Psoas muscle (tissue), 7 donors: ENCODE measurements at regions not wholly inside any gene's neighbourhood (a gene's known extent, or its start where the extent isn't known, plus 50 kb on each side); places are given as distances from the start of the nearest gene placed in this dataset.

Source experiments
- ATAC-seq, 4 donors: fragments of 200-7000 bp; cut with Tn5 transposase; one replicate each; pipeline ENCODE4 v1.9.1; 2020; ENCODE audit warnings: moderate library complexity in 3 of 4, mild to moderate bottlenecking in 2 of 4
- DNase-seq, 2 donors: peaks; one replicate each; pipeline ENCODE4 v3.0.0-alpha.2; 2020
- H3K27ac ChIP-seq: fragments of 200-600 bp; one replicate; pipeline ENCODE4 v1.8.0; 2022
- H3K27me3 ChIP-seq, 3 donors: fragments of 200-600 bp in 1 of 3; one replicate each; pipeline versions ENCODE4 v1.6.1 to v1.8.0; 2013 to 2022; ENCODE audit warnings: low read length in 2 of 3, mild to moderate bottlenecking in 2 of 3, moderate library complexity in 1 of 3; ENCODE audit not compliant: insufficient read depth in 3 of 3
- H3K36me3 ChIP-seq, 2 donors: fragments of 200-600 bp in 1 of 2; one replicate each; pipeline versions ENCODE4 v1.6.1 to v1.8.0; 2013 to 2022; ENCODE audit warnings: low read depth in 1 of 2, mild to moderate bottlenecking in 1 of 2, moderate library complexity in 1 of 2; ENCODE audit not compliant: insufficient read depth in 1 of 2
- H3K4me1 ChIP-seq: fragments of 200-600 bp; one replicate; pipeline ENCODE4 v1.8.0; 2022
- H3K4me3 ChIP-seq: fragments of 200-600 bp; one replicate; pipeline ENCODE4 v1.8.0; 2022; ENCODE audit warnings: mild to moderate bottlenecking
- H3K9me3 ChIP-seq: fragments of 200-600 bp; one replicate; pipeline ENCODE4 v1.8.0; 2022
- WGBS, 3 donors: extraction: QIAGEN DNeasy Blood & Tissue Kit; methylation state at CpG; one replicate each; pipeline versions ENCODE4 v1.1.6 to v1.1.7; 2013; 5-methylcytosine and 5-hydroxymethylcytosine counted together
- intact Hi-C, 2 donors: fragments of 100-400 bp; cut with DNase I; formaldehyde crosslinking; loops; one replicate each; pipeline versions ENCODE4 v1.11.0 to v1.14.2; 2022
- TF ChIP-seq, protein P1 (sequence below): fragments of 200-600 bp; IDR thresholded peaks from one replicate; pipeline ENCODE4 v1.8.0; 2022; ENCODE audit warnings: antibody characterized with exemption
- donor health status: healthy with polysubstance abuse.
- donor health status: DM: no; HTN: no; CAD: no; lungs with moderate emphysema.
- donor health status: Bipolar disorder and iron deficiency.
- donor health status: healthy.
- donor health status: DM: yes; HTN: yes; CAD: no.
- donor health status: DM: no; HTN: no; CAD: no.
- donor health status: DM: yes; HTN: yes; CAD: no.

DNA sequence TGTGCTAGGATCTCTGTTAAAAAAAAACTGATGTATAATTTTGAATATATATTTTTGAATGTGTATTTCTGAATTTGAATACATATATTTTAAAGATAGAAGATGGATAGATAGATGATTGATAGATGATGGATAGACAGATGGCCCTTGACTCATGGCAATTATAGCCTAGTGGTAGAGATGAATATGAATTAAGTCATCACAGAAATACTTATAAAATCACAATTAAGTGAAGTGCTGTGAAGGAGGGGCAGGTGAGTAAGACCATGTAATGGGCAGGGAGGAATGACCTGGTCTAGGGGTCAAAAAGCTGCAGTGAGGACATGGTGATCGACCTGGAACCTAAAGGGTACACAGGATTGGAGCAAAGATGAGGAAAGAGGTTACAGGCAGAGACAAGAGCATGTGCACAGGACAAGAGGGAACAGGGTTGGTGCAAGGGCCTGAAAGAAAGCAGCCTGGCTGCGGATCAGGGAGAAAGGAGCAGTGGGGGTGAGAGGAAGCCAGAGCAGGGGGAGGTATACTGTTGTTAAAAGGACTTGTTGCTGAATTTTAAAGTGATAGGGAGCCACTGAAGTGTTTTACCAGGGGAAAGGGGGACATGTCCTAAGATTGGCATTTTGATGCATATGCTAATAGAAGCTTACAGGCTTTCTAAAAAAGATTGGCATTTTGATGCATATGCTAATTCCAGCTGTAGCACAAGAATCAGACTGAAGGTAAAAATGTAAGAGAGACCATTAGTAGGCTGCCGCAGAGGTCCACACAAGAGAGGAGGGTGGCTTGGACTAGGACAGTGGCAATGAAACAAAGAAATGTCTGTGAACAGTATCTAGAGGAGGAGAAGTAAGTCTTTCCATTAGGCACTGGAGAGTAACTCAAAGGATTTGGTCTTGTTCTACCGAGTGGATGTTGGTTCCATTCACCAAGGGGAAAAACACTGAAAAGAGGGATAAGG is 527.8 kb downstream of the AGTPBP1 start:
- no peaks in the 10 kb centered on the region for H3K36me3 ChIP-seq
- DNase-seq, result no peak
- no peak overlapping the region for H3K4me3 ChIP-seq
- TF ChIP-seq, protein P1, sequence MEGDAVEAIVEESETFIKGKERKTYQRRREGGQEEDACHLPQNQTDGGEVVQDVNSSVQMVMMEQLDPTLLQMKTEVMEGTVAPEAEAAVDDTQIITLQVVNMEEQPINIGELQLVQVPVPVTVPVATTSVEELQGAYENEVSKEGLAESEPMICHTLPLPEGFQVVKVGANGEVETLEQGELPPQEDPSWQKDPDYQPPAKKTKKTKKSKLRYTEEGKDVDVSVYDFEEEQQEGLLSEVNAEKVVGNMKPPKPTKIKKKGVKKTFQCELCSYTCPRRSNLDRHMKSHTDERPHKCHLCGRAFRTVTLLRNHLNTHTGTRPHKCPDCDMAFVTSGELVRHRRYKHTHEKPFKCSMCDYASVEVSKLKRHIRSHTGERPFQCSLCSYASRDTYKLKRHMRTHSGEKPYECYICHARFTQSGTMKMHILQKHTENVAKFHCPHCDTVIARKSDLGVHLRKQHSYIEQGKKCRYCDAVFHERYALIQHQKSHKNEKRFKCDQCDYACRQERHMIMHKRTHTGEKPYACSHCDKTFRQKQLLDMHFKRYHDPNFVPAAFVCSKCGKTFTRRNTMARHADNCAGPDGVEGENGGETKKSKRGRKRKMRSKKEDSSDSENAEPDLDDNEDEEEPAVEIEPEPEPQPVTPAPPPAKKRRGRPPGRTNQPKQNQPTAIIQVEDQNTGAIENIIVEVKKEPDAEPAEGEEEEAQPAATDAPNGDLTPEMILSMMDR, result no peak
- intact Hi-C loops, result no loop called here
- no peak for ATAC-seq
- H3K27me3 ChIP-seq, result peaks cover 0 to 2% (median 0%) of the 10 kb centered on the region in 3 donors
- WGBS, 3 donors, result 66 to 75% (median 66%) methylated on average over 4 of the region's 4 CpGs
- no peaks in the 10 kb centered on the region for H3K4me1 ChIP-seq
- no peak overlapping the region for H3K27ac ChIP-seq
- no peaks in the 10 kb centered on the region for H3K9me3 ChIP-seq

DNA sequence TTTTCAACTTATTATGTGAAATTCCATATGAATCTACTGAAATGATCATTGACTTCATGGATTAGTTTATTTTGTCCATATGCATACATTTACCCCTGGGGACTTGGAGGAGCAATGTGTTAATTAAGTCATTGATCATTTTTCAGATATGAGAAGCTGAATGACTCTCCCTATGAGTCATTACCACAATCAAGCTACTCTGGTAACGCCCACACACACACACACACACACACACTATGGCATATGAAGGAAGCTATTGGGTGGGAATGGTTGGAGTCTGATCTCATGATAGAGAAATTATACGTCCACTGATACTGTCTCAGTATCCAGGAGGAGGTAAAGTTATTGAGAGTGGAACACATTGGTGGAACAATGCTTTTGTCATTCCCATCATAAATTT is 528.9 kb downstream of the AGTPBP1 start:
- whole genome bisulfite sequencing, 3 donors, result 50 to 63% (median 63%) methylated on average over 2 of the region's 2 CpGs
- ATAC-seq, result no peak

DNA sequence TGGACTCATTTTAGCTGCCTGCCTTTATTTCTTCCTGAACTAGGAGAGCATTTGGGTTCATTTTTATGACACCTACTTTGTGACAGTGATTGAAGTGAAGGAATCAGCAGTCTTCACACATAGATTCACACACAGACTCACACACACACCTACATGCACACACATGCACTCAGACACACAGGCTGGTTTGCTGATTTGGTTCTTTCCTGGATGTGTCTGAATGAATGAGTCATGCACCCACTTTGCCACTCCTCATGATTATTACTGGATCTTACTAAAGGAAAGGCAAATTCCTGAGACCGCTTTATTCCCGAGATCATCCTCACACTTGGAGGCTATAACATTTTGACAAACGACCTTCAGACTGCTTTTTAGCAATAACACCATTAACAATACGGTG is 529.5 kb downstream of the AGTPBP1 start:
- ATAC-seq, result no peak
- TF ChIP-seq, protein P1, result no peak
- Histone ChIP-seq H3K4me1 (no peaks in the 10 kb centered on the region), H3K4me3 (no peak overlapping the region), H3K36me3 (no peaks in the 10 kb centered on the region), H3K27ac (no peak overlapping the region), H3K27me3 (peaks cover 0 to 2% (median 0%) of the 10 kb centered on the region in 3 donors), H3K9me3 (no peaks in the 10 kb centered on the region)
- DNase-seq, result no peak
- intact Hi-C loops, result no loop called here
- 53 to 59% (median 53%) methylated on average over 4 of the region's 4 CpGs for WGBS, 3 donors

More for the DNA sequence above, 528.9 kb downstream of the AGTPBP1 start:
- Histone ChIP-seq H3K27ac (no peak overlapping the region), H3K4me3 (no peak overlapping the region), H3K4me1 (no peaks in the 10 kb centered on the region), H3K27me3 (peaks cover 0 to 2% (median 0%) of the 10 kb centered on the region in 3 donors), H3K9me3 (no peaks in the 10 kb centered on the region), H3K36me3 (no peaks in the 10 kb centered on the region)
- intact Hi-C loops, result no loop called here
- no peak for DNase-seq
- TF ChIP-seq, protein P1, result no peak

DNA sequence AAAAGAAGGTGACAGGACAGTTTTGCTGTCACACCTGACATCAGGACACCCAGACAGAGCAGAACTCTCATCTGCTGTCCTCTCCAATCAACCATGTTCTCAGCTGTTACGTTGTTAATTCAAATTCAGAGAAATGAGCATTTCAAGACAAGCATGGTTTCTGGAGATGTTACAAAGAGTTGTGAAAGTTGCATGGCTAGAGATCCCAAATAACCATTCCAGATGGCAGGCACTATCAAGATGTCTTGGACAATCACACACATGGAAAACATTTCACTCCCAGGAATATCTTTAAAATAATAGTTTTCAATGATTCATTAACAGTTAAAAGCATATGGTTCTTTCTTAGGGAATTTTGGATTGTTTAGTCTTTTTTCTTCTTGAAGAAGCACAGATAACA is 533.1 kb downstream of the AGTPBP1 start:
- Histone ChIP-seq H3K36me3 (no peaks in the 10 kb centered on the region), H3K27ac (no peak overlapping the region), H3K4me1 (no peaks in the 10 kb centered on the region), H3K4me3 (no peak overlapping the region), H3K9me3 (no peaks in the 10 kb centered on the region), H3K27me3 (peaks cover 0 to 2% (median 0%) of the 10 kb centered on the region in 3 donors)
- intact Hi-C loops, result no loop called here
- WGBS, 3 donors, result 63 to 77% (median 63%) methylated on average over 1 of the region's 1 CpG
- no peak for DNase-seq
- no peak for ATAC-seq
- TF ChIP-seq, protein P1, result no peak
